OCI-LY7 (cell line): ENCODE measurements at regions not wholly inside any gene's neighbourhood (a gene's known extent, or its start where the extent isn't known, plus 50 kb on each side); places are given as distances from the start of the nearest gene placed in this dataset.

ENCODE experiments used
- EZH2phosphoT487 ChIP-seq: fragments of 200-600 bp; sonication (generic); IDR thresholded peaks from 2 replicates; pipeline ENCODE4 v1.6.1; 2018; ENCODE audit warnings: low read depth, borderline replicate concordance, mild to moderate bottlenecking, mixed run types, antibody characterized with exemption, low read length, moderate library complexity, mixed read lengths
- TF ChIP-seq, protein P1 (sequence below): fragments of 200-600 bp; sonication (generic); conservative IDR thresholded peaks from 2 replicates; pipeline ENCODE4 v1.5.1; 2014; ENCODE audit warnings: mild to moderate bottlenecking, antibody characterized with exemption, low read length, moderate library complexity, mixed read lengths

DNA sequence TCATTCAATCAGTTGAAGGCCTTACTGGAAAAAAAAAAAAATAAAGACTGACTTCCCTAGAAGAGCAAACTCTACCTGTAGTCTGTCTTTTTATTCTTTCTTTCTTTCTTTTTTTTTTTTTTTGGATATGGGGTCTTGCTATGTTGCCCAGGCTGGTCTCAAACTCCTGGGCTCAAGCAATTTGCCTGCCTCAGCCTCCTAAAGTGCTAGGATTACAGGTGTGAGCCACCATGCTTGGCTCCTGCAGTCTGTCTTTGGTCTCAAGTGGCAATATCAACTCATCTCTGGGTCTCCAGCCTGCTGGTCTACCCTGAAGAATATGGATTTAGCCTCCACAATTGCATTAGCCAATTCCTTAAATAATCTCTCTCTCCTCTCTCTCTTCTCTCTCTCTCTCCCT, 167.7 kb upstream of the P2RY1 start:
- TF ChIP-seq, protein P1, sequence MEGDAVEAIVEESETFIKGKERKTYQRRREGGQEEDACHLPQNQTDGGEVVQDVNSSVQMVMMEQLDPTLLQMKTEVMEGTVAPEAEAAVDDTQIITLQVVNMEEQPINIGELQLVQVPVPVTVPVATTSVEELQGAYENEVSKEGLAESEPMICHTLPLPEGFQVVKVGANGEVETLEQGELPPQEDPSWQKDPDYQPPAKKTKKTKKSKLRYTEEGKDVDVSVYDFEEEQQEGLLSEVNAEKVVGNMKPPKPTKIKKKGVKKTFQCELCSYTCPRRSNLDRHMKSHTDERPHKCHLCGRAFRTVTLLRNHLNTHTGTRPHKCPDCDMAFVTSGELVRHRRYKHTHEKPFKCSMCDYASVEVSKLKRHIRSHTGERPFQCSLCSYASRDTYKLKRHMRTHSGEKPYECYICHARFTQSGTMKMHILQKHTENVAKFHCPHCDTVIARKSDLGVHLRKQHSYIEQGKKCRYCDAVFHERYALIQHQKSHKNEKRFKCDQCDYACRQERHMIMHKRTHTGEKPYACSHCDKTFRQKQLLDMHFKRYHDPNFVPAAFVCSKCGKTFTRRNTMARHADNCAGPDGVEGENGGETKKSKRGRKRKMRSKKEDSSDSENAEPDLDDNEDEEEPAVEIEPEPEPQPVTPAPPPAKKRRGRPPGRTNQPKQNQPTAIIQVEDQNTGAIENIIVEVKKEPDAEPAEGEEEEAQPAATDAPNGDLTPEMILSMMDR, result no peak
- no peak for TF ChIP-seq EZH2phosphoT487
